UCSD-AML1 (cell line): ENCODE measurements at regions not wholly inside any gene's neighbourhood (a gene's known extent, or its start where the extent isn't known, plus 50 kb on each side); places are given as distances from the start of the nearest gene placed in this dataset.
"Not testable (repeated sequence)": the region's sequence is repeated elsewhere in the genome, so short reads cannot be mapped to it uniquely, and the experiment has no call there.

Experiments used
- DNase-seq: peaks from one replicate; lab custom pipeline; 2025; ENCODE audit not compliant: unreplicated experiment; lab: John Stamatoyannopoulos, UW

DNA sequence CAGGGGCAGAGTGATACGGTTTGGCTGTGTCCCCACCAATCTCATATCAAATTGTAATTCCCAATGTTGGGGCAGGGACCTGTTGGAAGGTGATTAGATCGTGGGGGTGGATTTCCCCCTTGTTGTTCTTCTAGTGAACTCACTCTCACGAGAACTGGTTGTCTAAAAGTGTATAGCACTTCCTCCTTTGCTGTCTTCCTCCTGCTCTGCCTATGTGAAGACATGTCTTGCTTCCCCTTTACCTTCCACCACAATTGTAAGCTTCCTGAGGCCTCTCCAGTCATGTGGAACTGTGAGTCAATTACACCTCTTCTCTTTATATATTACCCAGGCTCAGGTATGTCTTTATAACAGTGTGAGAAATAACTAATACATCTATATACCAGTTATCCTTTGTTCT, 706.4 kb upstream of the KLHL1 start:
- DNase-seq: peak; percentile 4

DNA sequence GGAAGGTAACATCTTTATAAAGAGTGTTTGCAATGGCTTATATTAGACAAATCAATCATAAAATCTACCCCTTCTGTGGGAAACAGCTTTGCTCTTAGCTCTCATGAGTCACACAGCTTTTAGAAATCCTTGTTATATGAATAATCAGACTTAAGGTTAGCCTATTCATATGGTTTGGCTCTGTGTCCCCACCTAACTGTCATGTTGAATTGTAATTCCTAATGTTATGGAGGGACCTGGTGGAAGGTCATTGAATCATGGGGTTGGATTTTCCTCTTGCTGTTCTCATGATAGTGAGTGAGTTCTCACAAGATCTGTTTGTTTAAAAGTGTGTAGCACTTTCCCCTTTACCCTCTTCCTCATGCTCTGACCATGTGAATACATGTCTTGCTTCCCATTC, 704.2 kb upstream of the KLHL1 start:
- no peak for DNase-seq

DNA sequence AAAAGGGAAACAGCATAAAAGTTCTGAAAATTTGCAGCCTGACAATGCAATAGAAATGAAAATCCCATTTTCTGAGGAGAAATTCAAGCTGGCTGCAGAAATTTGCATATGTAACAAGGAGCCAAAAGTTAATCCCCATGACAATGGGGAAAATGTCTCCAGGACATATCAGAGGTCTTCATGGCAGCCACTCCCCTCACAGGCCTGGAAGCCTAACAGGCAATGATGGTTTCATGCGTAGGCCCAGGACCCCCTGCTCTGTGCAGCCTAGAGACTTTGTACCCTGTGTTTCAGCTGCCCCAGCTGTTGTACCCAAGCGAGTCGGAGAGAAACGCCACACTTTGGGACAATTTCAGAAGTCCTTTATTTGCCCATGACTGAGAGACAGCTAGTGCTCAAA, 701.3 kb upstream of the KLHL1 start:
- DNase-seq: no peak

DNA sequence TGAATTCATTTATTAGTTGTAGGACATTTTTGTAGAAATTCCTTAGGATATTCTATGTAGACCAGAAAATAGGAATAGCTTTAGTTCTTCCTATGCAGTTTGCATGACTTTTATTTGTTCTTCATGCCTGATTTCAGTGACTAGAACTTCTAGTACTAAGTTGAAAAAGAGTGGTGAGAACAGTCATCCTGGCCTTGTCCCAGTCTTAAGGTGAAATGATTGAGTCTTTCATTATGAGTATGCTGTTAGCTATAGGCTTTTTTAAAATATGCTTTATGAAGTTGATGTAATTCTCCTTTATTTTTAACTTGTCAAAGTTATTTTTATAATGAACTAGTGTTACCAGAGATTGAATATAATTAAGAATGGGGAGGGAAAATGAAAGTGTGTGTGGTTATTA, 690.1 kb upstream of the KLHL1 start:
- DNase-seq: no peak

DNA sequence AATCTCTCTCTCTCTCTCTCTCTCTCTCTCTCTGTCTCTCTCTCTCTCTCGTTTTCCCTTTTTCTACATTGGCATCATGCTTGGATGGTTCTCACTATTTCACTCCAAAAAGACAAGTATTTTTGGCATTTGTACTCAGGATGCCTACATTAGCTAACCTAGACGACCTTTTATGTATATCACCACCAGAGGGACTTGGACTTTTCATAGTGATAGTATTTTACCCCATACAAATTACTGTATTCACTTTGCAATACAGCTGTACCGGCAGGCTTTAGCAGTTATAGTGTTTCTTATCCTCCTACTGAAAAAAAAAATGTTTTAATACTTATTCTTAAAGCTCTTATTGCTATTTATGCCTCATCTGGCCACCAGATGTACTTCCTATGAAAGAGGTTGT, 687.2 kb upstream of the KLHL1 start:
- no peak for DNase-seq

DNA sequence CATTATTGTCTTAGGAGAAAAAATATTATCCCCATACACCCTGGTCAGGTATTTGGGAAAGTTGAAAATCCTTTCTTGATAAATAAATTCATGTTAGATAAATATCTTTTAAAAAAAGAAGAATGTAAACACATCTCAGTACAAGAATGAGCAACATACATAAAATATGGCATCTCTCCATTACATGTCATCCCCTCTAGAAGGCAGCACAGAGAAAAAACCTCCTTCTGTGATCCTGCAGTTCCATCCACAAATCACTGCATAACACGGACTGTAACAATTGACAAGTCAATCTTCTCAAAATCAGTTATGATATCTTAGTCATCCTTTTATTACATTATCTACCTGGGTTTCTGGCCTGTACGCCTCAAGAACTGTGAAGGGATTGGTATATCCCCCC, 683.9 kb upstream of the KLHL1 start:
- DNase-seq: no peak

DNA sequence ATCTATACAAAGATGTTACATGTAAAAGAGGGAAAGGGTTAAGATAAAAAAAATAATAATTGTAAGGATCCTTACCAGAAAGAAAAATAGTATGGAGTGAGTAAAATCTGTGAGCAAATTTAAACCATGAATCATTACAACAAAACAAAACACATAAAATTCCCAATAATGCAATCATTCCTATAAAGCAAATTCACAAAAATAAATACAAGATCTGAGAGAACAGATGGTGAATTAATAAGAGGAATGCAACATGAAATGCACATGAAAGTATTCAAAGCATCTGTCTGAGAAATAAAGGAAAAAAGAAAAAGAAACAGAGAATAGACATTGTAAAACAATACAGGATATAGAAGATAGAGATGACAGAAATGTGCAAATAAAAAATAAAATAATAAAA, 681.5 kb upstream of the KLHL1 start:
- no peak for DNase-seq

DNA sequence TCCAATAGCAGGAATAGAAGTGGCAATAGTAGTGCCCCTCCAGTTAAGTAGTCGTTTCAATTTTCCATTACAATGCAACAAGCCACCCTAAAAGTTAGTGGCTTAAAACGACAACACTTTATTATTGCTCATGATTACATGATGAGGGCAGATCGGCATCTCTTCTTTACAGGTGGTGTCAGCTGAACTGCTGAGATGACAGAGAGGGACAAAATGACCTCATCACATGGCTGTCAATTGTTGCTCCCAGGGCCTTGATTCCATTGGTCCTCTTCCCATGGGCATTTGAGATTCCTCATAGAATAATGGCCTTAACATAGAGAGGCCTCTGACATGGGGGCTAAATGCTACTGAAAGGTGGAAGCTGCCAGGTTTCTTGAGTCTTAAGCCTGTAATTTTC, 679.8 kb upstream of the KLHL1 start:
- DNase-seq: no peak

DNA sequence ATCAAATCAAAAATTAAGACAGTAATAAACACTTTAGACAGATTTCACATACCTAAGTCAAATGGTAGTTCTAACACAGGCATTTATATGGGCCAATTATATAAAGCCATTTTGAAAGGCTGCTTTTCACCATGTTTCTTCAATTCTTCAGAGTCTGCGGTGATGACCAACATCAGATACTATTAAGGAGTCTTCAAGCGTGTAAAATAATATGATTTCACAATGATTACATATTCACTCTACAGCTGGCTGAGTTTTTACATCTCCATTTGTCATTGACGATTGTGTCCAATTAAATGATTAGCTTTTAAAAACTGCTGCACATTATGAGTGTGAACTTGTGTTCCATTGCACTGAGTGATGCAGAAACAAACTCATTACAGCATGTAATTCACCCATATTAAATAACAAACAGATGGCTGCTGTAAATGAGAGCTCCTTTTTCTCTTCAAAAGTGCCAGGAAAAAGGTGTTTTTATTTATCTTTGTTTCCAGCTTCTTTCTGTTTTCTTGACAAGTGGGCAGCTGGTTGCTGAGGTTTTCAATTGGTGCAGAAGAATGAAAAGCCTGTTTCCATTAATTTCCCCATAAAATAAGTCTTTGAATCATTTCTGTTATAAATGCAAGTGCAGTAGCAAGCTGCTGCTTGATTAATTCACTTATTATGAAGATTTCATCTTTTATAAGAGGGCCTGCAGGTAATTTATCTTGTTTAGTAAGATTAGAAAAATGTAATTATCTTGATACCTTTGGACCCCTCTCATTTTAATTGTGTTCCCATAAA, 676.1 kb upstream of the KLHL1 start:
- no peak for DNase-seq

DNA sequence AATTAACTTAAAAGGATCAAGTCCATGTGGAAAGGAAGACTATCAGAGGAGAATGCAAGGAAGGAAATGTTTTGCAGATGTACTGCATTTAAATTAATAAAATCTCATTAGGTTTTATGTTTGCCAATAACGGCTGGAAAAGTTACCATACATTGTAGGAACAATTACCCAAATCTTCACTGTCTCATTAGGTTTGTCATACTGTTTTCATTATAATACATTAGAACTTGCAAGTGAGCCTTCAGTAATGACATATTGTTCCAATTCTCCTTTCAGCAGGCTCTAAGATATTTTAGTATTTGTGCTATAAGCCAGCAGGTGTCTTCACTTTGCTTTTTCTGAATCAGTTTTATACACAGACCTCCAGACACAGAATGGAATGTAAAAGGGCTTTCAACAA, 661.6 kb upstream of the KLHL1 start:
- DNase-seq: no peak

DNA sequence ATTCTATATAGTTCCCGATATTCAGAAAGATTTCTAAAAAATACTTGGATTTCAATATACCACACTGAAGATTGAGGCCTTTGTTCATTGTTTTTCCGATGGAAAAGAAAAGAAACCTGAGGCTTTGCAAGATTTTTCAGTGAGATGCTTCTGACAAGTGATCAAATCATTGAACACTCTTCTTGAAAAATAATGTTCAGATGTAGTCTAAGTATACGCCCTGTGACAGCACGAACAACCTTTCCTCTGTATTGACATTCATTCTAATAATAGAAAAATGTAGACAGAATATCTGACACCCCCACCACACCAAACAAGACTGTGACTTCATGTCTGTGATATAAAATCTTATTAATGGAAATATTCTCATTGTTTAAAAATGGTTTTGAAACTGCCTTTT, 650.7 kb upstream of the KLHL1 start:
- DNase-seq: no peak

DNA sequence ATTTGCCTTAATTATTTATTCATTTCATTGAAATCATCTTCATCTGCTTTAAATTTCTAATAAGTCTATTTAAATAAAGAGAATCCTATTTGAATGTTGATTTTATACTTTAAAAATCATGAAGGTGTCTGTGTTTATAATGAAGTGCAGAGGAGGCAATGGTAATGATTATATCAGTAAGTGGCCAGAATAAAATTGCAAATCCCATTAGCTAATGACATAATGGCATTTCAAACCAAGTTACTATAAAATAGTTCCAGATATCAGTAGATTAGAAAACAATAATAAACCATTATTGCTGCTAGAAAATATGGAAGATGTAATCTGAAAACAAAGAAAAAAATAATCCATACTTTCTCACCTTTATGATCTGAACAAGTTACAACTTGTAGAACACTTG, 647.8 kb upstream of the KLHL1 start:
- DNase-seq: no peak

DNA sequence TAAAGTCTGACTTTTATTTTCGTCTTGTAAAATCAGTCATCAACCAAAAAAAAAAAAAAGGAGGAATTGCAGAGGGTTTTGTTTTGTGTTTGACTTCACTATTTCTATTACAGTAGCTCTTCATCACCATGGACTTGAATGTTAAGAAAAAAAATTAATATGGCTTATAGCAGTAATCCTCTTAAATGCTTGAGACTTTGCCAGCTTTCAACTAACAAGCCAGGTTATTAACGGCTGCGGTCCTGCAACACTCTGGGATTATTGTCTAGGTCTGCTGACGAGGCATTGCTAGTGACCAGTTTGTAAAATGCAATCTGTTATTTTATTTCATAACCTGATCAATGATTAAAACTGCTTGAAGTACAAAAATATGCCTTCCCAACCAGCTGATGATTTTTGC, 647.2 kb upstream of the KLHL1 start:
- DNase-seq: no peak

DNA sequence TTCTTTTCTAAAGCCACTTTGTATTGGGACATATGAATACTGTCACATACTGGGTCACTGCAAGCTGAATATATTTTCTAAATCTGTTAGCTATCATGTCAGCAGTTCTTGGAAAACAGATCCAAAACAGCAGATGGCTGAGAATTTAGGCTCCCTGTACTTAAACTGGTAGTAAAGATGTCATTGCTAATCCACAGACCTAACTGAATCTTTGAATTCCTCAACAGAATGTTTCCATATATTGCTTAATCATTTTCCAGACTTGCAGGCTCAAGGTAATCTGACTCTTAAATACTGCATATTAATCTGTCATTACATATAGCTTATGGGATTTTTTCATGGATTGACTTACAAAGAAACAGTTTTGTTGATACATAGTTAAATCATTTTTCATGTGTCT, 639.0 kb upstream of the KLHL1 start:
- no peak for DNase-seq

DNA sequence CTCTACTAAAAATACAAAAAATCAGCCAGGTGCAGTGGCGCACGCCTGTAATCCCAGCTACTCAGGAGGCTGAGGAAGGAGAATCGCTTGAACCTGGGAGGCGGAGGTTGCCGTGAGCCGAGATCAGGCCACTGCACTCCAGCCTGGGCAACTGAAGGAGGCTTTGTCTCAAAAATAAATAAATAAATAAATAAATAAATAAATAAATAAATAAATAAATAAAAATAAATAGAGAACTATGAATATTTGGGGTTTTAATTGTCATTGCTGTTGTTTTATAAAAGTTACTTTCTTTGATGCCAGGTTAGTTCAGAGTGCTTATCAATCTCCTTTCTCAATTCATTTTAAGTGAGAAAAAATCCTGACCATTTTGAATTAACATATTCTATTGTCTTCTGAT, 638.2 kb upstream of the KLHL1 start:
- not testable (repeated sequence) for DNase-seq

DNA sequence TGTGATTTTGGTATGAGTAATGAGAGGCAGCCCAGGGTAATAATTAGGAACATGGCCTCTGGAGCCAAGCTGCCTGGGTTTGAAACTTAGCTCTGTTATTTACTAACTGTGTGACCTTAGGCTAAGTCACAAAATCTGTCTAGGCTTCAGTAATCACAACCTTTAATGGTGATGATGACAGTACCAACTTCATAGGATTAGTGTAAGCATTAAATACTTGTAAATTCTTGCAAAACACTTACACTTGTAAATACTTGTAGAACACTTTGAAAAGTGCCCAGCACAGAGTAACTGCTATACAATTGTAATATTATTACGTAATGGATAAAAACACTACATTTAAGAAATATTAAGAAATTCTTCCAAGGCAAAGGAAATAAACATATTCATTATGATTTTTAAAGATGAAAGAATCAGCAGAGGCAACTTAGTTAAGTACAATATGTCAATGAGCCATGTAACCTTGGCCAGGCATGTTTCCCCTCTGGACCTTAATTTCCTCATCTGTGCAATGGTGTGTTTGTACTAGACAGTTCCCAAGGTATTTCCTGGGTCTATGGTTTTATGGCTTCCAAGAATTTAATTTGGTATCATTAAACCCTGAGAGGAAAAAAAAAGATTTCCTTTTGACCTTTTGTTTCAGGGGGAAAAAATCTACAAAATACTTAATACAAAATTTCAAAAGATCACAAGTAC, 628.5 kb upstream of the KLHL1 start:
- no peak for DNase-seq

DNA sequence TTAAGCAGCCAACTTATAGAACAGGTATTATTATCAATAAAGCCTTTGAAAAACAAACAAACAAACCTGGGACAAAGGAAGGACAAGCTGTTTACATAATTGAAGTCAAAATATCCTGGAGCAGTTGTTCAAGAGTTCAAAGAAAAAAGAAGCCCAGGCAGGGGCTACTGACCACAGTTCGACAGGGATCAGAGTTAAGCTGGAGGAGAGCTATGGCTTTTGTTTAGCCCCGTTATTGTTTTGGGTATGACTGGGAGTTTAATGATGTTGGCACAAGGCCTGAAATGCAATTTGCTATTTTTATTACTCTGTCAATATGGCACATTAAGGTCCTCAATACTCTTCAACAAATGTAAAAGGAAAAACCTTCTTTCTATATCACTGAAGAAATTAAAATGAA, 624.4 kb upstream of the KLHL1 start:
- DNase-seq: no peak

DNA sequence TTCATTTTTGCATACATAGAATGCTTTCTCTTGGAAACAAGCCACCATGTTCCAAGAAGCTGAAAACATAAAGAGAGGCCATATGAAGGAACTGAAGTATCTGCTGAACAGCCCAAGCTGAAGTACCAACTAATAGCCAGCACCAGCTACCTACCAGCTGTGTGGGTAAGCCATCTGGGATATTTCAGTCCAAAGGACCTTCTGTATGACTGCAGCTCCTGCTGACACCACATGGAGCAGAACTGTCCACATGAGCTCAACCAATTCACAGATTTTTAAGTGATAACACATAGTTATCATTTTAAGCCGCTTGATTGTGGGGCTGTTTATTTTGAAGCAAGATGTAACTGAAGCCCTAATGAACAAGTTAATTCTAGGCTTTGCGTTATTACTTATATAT, 621.1 kb upstream of the KLHL1 start:
- DNase-seq: no peak

DNA sequence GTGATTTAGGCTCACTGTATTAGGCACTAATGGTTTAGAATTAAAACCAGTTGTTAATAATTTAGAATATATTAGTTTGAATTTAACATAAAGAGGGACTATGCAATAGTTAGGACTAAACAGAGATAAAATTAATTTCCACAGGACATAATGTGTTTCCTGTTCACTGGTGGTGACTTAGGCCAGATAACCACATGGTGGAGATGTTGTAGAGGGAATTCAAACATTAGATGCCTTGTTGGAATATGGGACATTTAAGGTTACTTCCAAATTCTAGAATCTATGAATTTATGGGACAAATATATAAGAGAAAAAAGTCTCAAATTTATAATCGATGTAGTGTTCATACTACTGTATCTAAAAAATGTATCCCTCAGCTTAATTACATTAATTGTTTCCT, 615.5 kb upstream of the KLHL1 start:
- no peak for DNase-seq

DNA sequence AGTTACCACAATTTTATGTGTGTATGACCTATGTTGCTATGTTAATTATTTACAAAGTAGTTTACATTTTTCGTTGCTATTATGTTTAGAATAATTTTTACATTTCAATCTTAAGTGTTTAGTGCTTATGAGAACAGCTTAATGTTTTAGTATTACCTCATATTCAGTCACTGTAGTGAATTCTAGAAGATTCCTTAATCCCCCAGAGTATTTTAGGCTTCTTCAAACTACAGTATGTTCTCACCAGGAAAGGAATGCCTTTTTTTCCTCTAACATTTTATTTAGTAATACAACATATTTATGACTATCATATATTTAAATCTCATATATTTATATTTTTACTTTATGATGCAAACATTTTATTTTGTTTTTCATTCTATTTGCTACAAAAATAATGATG, 612.1 kb upstream of the KLHL1 start:
- DNase-seq: no peak

DNA sequence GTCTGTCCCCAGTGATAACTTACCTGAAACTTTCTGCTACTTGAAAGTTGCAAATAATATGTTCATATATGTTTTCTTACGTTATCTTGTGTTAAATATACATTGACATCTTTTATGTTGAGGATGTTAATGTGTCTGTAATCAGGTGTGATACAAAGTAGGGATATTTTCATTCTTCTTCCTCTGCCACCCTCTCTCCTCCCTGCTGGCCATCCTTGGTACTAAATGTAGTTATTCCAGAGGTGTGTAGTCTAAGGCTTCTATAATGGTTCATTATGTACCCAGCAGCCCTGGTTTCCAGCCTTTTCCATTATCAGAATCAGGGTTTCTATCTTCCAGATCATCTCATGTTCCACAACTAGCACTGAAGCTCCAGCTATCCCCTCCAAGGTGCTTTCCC, 606.7 kb upstream of the KLHL1 start:
- no peak for DNase-seq

DNA sequence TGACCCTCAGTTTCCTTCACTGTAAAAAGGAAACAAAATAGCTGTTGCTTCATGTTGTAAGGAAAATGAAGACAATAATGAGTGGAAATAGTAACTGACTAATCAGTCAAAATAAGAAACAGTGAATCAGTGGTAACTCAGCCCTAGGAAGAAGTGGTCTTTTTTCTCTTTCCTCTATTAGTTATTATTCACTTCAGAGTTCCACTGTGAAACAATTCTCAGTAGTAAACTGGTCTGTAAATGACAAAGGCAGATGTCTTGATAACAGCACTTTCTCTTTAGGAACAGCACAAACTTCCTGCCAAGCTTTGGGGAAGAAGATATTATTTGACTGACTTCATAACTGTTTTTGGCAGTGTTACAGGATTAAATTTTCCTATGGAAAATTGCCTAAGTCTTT, 600.5 kb upstream of the KLHL1 start:
- no peak for DNase-seq

DNA sequence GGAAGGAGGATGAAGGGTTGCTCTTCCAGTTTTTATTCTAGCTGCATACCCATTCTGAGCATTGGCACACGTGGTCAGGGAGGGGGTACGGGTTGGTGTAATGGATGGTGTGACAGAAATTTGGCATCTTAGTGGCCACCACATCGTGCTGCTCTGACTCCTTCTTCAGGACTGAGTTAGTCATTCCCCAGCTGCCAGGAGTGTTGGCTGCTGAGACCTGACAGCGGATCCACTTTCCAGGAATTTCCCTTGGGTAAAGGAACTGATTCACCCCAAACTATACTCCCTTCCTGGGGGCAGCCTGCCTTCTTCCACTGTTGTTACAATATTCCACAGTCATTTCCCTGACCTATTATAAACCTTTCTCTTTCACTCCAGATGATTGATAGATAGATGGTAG, 595.5 kb upstream of the KLHL1 start:
- DNase-seq: no peak
